H1 (cell line): ENCODE measurements at regions not wholly inside any gene's neighbourhood (a gene's known extent, or its start where the extent isn't known, plus 50 kb on each side); places are given as distances from the start of the nearest gene placed in this dataset.

Source experiments
- CTCF ChIA-PET: fragments of 300-600 bp; sonication (Branson Sonifier 250); formaldehyde crosslinking; loops from one replicate; lab custom pipeline; 2021; ENCODE audit not compliant: partially characterized antibody; lab: Charles Lee
- POLR2A ChIA-PET: fragments of 300-600 bp; sonication (Branson Sonifier 250); formaldehyde crosslinking; loops from one replicate; lab custom pipeline; 2021; ENCODE audit warnings: inconsistent platforms; ENCODE audit not compliant: partially characterized antibody; lab: Charles Lee
- DNase-seq, 2 experiments: peaks; one replicate each; pipeline versions ENCODE4 v3.0.0 to v3.0.0-alpha.2; 2010 to 2022; ENCODE audit warnings: low spot score in 2 of 2, low read depth in 1 of 2, mixed read lengths in 1 of 2
- FAIRE-seq: peaks from 2 replicates; lab custom pipeline; 2011; peaks lifted over from hg19 to GRCh38; lab: Jason Lieb, UNC
- H2AFZ ChIP-seq: 2 replicates; pipeline ENCODE4 v1.8.1; 2012; ENCODE audit warnings: low read length, inconsistent platforms
- H2AK5ac ChIP-seq: 2 replicates; pipeline ENCODE4 v1.6.1; 2013; ENCODE audit warnings: low read depth, low read length
- H2BK120ac ChIP-seq: replicated peaks from 2 replicates; pipeline ENCODE3; 2013; ENCODE audit warnings: low read depth, low read length, inconsistent platforms
- H2BK12ac ChIP-seq: 2 replicates; pipeline ENCODE4 v1.6.1; 2013; ENCODE audit warnings: low read depth, low read length
- H2BK15ac ChIP-seq: 2 replicates; pipeline ENCODE4 v1.6.1; 2013; ENCODE audit warnings: low read length
- H2BK20ac ChIP-seq: 2 replicates; pipeline ENCODE4 v1.6.1; 2013; ENCODE audit warnings: low read length
- H2BK5ac ChIP-seq: 2 replicates; pipeline ENCODE4 v1.6.1; 2013; ENCODE audit warnings: low read depth, low read length
- H3K14ac ChIP-seq: 2 replicates; pipeline ENCODE4 v1.6.1; 2013; ENCODE audit warnings: inconsistent platforms; ENCODE audit not compliant: insufficient read length
- H3K18ac ChIP-seq: 2 replicates; pipeline ENCODE4 v1.6.1; 2013; ENCODE audit warnings: low read length; ENCODE audit errors: extremely low read depth
- H3K23ac ChIP-seq: 2 replicates; pipeline ENCODE4 v1.6.1; 2013; ENCODE audit warnings: inconsistent platforms; ENCODE audit not compliant: insufficient read length
- H3K23me2 ChIP-seq: 2 replicates; pipeline ENCODE4 v1.6.1; 2013; ENCODE audit warnings: low read depth, low read length
- H3K27ac ChIP-seq: 2 replicates; pipeline ENCODE4 v1.6.1; 2011; ENCODE audit warnings: low read depth, low read length, inconsistent platforms
- H3K27me3 ChIP-seq, 4 experiments: replicated peaks in 1 of 4; 1 replicate in 1 of 4; 2 replicates in 3 of 4; pipeline versions ENCODE4 v1.6.1 to v1.8.1; 2011 to 2013; ENCODE audit warnings: low read length in 3 of 4, mild to moderate bottlenecking in 3 of 4, inconsistent platforms in 2 of 4, mixed read lengths in 2 of 4, moderate library complexity in 1 of 4; ENCODE audit not compliant: control insufficient read depth in 3 of 4, insufficient read depth in 3 of 4; ENCODE audit errors: extremely low read depth in 1 of 4
- H3K36me3 ChIP-seq, 4 experiments: 2 replicates each; pipeline versions ENCODE4 v1.6.1 to v1.8.1; 2011 to 2013; ENCODE audit warnings: mild to moderate bottlenecking in 4 of 4, low read length in 3 of 4, moderate library complexity in 2 of 4, control low read depth in 1 of 4, inconsistent platforms in 1 of 4; ENCODE audit not compliant: insufficient read depth in 4 of 4, control insufficient read depth in 2 of 4
- H3K4ac ChIP-seq: replicated peaks from 2 replicates; pipeline ENCODE3; 2013; ENCODE audit warnings: low read length, low read depth, mixed read lengths, inconsistent platforms; ENCODE audit not compliant: insufficient read length
- H3K4me1 ChIP-seq, 4 experiments: replicated peaks in 1 of 4; 1 replicate in 1 of 4; 2 replicates in 3 of 4; pipeline versions ENCODE4 v1.6.1 to v1.8.1; 2011 to 2013; ENCODE audit warnings: low read length in 3 of 4, inconsistent platforms in 2 of 4, mixed read lengths in 1 of 4; ENCODE audit not compliant: insufficient read depth in 4 of 4, control insufficient read depth in 3 of 4
- H3K4me2 ChIP-seq, 2 experiments: 2 replicates each; pipeline versions ENCODE4 v1.6.1 to v1.8.1; 2011 to 2013; ENCODE audit warnings: low read depth in 2 of 2, low read length in 2 of 2, control low read depth in 1 of 2, inconsistent platforms in 1 of 2, mild to moderate bottlenecking in 1 of 2; ENCODE audit not compliant: insufficient read depth in 1 of 2
- H3K4me3 ChIP-seq, 4 experiments: fragments of 200-600, 300-600 bp in 1 of 4; sonication (generic), shearing (Covaris generic), sonication (Bioruptor Twin) in 1 of 4; 2 replicates each; pipeline versions ENCODE4 v1.5.1 to v1.8.1; 2011 to 2016; ENCODE audit warnings: low read length in 4 of 4, low read depth in 3 of 4, control low read depth in 2 of 4, inconsistent platforms in 2 of 4, mild to moderate bottlenecking in 2 of 4, mixed read lengths in 1 of 4, moderate library complexity in 1 of 4; ENCODE audit not compliant: insufficient read depth in 2 of 4; ENCODE audit errors: extremely low read depth in 1 of 4
- H3K56ac ChIP-seq: replicated peaks from 2 replicates; pipeline ENCODE3; 2013; ENCODE audit warnings: low read depth, mild to moderate bottlenecking, mixed read lengths, low read length, inconsistent platforms; ENCODE audit not compliant: insufficient read length
- H3K79me1 ChIP-seq: 2 replicates; pipeline ENCODE4 v1.6.1; 2013; ENCODE audit warnings: low read depth, low read length, control low read depth
- H3K79me2 ChIP-seq, 2 experiments: 2 replicates each; pipeline versions ENCODE4 v1.6.1 to v1.8.1; 2012 to 2013; ENCODE audit warnings: low read length in 2 of 2, mild to moderate bottlenecking in 2 of 2, inconsistent platforms in 1 of 2; ENCODE audit not compliant: insufficient read depth in 2 of 2, control insufficient read depth in 1 of 2
- H3K9ac ChIP-seq, 4 experiments: replicated peaks in 1 of 4; 1 replicate in 1 of 4; 2 replicates in 3 of 4; pipeline versions ENCODE4 v1.6.1 to v1.8.1; 2011 to 2013; ENCODE audit warnings: low read depth in 3 of 4, low read length in 3 of 4, control low read depth in 2 of 4, mild to moderate bottlenecking in 2 of 4, moderate library complexity in 2 of 4, inconsistent platforms in 1 of 4; ENCODE audit errors: extremely low read depth in 1 of 4
- H3K9me3 ChIP-seq, 2 experiments: 2 replicates each; pipeline versions ENCODE4 v1.6.1 to v1.8.1; 2012 to 2013; ENCODE audit warnings: mild to moderate bottlenecking in 2 of 2, moderate library complexity in 2 of 2, control low read depth in 1 of 2, inconsistent platforms in 1 of 2, low read depth in 1 of 2, low read length in 1 of 2, mixed read lengths in 1 of 2; ENCODE audit not compliant: insufficient read depth in 2 of 2
- H4K20me1 ChIP-seq, 2 experiments: replicated peaks in 1 of 2; 2 replicates each; pipeline versions ENCODE3 to v1.8.1; 2011 to 2013; ENCODE audit warnings: inconsistent platforms in 2 of 2, low read length in 2 of 2, mild to moderate bottlenecking in 1 of 2; ENCODE audit not compliant: insufficient read depth in 2 of 2, control insufficient read depth in 1 of 2
- H4K5ac ChIP-seq: 2 replicates; pipeline ENCODE4 v1.6.1; 2013; ENCODE audit warnings: low read length, low read depth, mixed read lengths, inconsistent platforms; ENCODE audit not compliant: insufficient read length
- H4K8ac ChIP-seq: 2 replicates; pipeline ENCODE4 v1.8.0; 2013; ENCODE audit warnings: mild to moderate bottlenecking, moderate library complexity, low read length, inconsistent platforms; ENCODE audit not compliant: insufficient read depth; ENCODE audit errors: extremely low read depth
- H4K91ac ChIP-seq: replicated peaks from 2 replicates; pipeline ENCODE3; 2013; ENCODE audit warnings: low read length, mixed read lengths, inconsistent platforms; ENCODE audit not compliant: insufficient read length
- POLR2AphosphoS5 ChIP-seq: IDR thresholded peaks from 2 replicates; pipeline ENCODE4 v1.6.1; 2011; ENCODE audit warnings: low read depth, low read length
- WGBS, 2 experiments: shearing (Covaris generic) in 1 of 2; methylation state at CpG; one replicate each; pipeline versions ENCODE4 v1.1.6 to v1.1.7; 2013 to 2015; ENCODE audit warnings: low lambda C conversion rate in 2 of 2, mixed read lengths in 2 of 2, inconsistent platforms in 1 of 2, low coverage in 1 of 2, missing lambda C conversion rate in 1 of 2; ENCODE audit not compliant: insufficient replicate concordance in 2 of 2, insufficient coverage in 1 of 2, insufficient read length in 1 of 2; ENCODE audit errors: extremely low coverage in 1 of 2, missing lambda C conversion rate in 1 of 2; 5-methylcytosine and 5-hydroxymethylcytosine counted together

DNA sequence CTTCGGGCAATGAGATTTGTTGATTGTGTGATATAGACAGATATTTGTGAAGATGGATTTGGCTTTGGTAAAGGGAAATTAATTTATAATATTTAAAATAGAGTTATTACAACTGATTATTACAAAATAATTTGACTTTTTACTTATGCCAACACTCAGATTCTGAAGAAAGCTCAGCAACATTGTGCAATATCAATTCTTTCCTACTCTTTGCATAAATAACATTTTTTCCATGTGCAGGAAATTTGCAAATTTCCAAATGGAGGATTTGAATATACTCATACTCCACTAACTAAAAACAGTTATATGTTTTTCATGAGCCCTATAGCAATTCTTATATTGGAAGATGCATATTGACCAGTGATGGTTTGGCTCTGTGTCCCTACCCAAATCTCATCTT is 676.4 kb upstream of the ADAMTS5 start:
- Histone ChIP-seq H3K27ac (no peak overlapping the region), H4K20me1 (no peaks in the 10 kb centered on the region), H3K4me1 (no peaks in the 10 kb centered on the region), H3K14ac (no peak overlapping the region), H2BK5ac (no peak overlapping the region), H4K8ac (no peak overlapping the region), H3K4me3 (no peak overlapping the region), H2BK20ac (no peak overlapping the region), H2BK15ac (no peak overlapping the region), H2AFZ (no peak overlapping the region), H4K91ac (no peak overlapping the region), H3K9me3 (no peaks in the 10 kb centered on the region), H3K36me3 (no peaks in the 10 kb centered on the region), H2BK12ac (no peak overlapping the region), H3K23me2 (no peaks in the 10 kb centered on the region), H3K79me2 (no peaks in the 10 kb centered on the region), H2AK5ac (no peak overlapping the region), H2BK120ac (no peak overlapping the region), H3K23ac (no peak overlapping the region), H3K56ac (no peak overlapping the region), H3K18ac (no peak overlapping the region), H3K27me3 (no peaks in the 10 kb centered on the region), H3K4me2 (no peak overlapping the region), H4K5ac (no peak overlapping the region), H3K79me1 (no peaks in the 10 kb centered on the region), H3K9ac (no peak overlapping the region), H3K4ac (no peak overlapping the region)
- FAIRE-seq (no peak), DNase-seq (no peak)
- 87% methylated on average over 1 of the region's 1 CpG; no CpG with 5 or more reads in 1 of the 2 experiments for WGBS, 2 experiments
- POLR2A ChIA-PET, result no interaction called here
- CTCF ChIA-PET, result no interaction called here
- no peak for TF ChIP-seq POLR2AphosphoS5
